Tibial artery (tissue), 4 donors: ENCODE measurements at regions not wholly inside any gene's neighbourhood (a gene's known extent, or its start where the extent isn't known, plus 50 kb on each side); places are given as distances from the start of the nearest gene placed in this dataset.

Experiments
- DNase-seq, 2 donors: peaks; one replicate each; pipeline ENCODE4 v3.0.0-alpha.2; 2019
- H3K27ac ChIP-seq, 2 donors: fragments of 200-600 bp; sonication (generic) in 1 of 2; 1 replicate in 1 of 2; 2 replicates in 1 of 2; pipeline ENCODE4 v1.5.1; 2018 to 2019; ENCODE audit warnings: mild to moderate bottlenecking in 1 of 2
- H3K27me3 ChIP-seq, 2 donors: fragments of 200-600 bp; sonication (generic) in 1 of 2; one replicate each; pipeline versions ENCODE4 v1.5.1 to v1.6.0; 2016 to 2019
- H3K36me3 ChIP-seq, 3 donors: fragments of 200-600 bp; sonication (generic) in 2 of 3; one replicate each; pipeline ENCODE4 v1.5.1; 2016 to 2019; ENCODE audit warnings: mild to moderate bottlenecking in 2 of 3
- H3K4me1 ChIP-seq, 4 donors: fragments of 200-600 bp; sonication (generic) in 2 of 4; 1 replicate in 3 of 4; 2 replicates in 1 of 4; pipeline ENCODE4 v1.5.1; 2016 to 2019
- H3K4me3 ChIP-seq, 2 donors: fragments of 200-600 bp; sonication (generic) in 1 of 2; 1 replicate in 1 of 2; 2 replicates in 1 of 2; pipeline ENCODE4 v1.5.1; 2018 to 2019; ENCODE audit warnings: mild to moderate bottlenecking in 2 of 2
- H3K9me3 ChIP-seq, 3 donors: fragments of 200-600 bp; sonication (generic) in 1 of 3; one replicate each; pipeline ENCODE4 v1.5.1; 2016 to 2019
- intact Hi-C: fragments of 100-400 bp; cut with DNase I; formaldehyde crosslinking; loops from one replicate; pipeline ENCODE4 v1.15.0; 2023; ENCODE audit warnings: low total_unique reads
- TF ChIP-seq, protein P1 (sequence below), 2 experiments: fragments of 200-600 bp in 1 of 2; fragments of 450-650 bp in 1 of 2; IDR thresholded peaks; one replicate each; pipeline ENCODE4 v1.5.1; 2017 to 2019; ENCODE audit warnings: antibody characterized with exemption in 2 of 2, mild to moderate bottlenecking in 1 of 2, moderate library complexity in 1 of 2

- intact Hi-C loops, result no loop called here
These were observed 668.1 kb downstream of the RAPGEF2 start for GRCh38 chr4:159770969-159771368.

GRCh38 chr4:159776961-159777360 lies 674.1 kb downstream of the RAPGEF2 start:
- Histone ChIP-seq H3K36me3 (no peaks in the 10 kb centered on the region), H3K4me3 (no peak overlapping the region), H3K27ac (no peak overlapping the region), H3K27me3 (no peaks in the 10 kb centered on the region), H3K4me1 (no peaks in the 10 kb centered on the region), H3K9me3 (no peaks in the 10 kb centered on the region)
- DNase-seq, result no peak
- TF ChIP-seq, protein P1, sequence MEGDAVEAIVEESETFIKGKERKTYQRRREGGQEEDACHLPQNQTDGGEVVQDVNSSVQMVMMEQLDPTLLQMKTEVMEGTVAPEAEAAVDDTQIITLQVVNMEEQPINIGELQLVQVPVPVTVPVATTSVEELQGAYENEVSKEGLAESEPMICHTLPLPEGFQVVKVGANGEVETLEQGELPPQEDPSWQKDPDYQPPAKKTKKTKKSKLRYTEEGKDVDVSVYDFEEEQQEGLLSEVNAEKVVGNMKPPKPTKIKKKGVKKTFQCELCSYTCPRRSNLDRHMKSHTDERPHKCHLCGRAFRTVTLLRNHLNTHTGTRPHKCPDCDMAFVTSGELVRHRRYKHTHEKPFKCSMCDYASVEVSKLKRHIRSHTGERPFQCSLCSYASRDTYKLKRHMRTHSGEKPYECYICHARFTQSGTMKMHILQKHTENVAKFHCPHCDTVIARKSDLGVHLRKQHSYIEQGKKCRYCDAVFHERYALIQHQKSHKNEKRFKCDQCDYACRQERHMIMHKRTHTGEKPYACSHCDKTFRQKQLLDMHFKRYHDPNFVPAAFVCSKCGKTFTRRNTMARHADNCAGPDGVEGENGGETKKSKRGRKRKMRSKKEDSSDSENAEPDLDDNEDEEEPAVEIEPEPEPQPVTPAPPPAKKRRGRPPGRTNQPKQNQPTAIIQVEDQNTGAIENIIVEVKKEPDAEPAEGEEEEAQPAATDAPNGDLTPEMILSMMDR (IDR thresholded peaks at IDR 0.05), result no peak
- intact Hi-C loops, result no loop called here

More at GRCh38 chr4:159770969-159771368, 668.1 kb downstream of the RAPGEF2 start:
- H3K27me3 ChIP-seq, result no peaks in the 10 kb centered on the region
- TF ChIP-seq, protein P1 (IDR thresholded peaks at IDR 0.05), result no peak
- no peaks in the 10 kb centered on the region for H3K36me3 ChIP-seq
- no peak overlapping the region for H3K27ac ChIP-seq
- H3K4me1 ChIP-seq, result no peaks in the 10 kb centered on the region
- H3K4me3 ChIP-seq, result no peak overlapping the region
- DNase-seq, result no peak
- no peaks in the 10 kb centered on the region for H3K9me3 ChIP-seq

DNA sequence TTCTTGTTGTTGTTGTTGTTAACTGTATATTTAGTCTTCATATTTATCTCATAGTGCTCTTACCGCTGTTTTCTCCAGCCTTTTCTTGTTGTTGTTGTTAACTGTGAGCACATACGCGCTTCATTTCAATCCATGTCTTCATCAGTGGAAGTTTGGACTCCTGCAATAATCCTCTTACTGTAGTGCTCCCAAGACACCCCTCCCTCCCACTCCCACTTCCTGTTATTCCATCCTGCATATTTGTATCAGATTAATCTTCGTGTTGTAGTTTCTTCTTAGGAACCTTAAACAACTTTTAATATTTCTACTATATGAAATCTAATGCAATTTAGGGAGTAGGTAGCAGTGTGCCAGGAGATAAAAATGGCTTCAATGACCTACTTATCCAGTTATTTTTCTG lies 674.8 kb downstream of the RAPGEF2 start:
- no peak overlapping the region for H3K4me3 ChIP-seq
- intact Hi-C loops, result no loop called here
- TF ChIP-seq, protein P1 (IDR thresholded peaks at IDR 0.05), result no peak

DNA sequence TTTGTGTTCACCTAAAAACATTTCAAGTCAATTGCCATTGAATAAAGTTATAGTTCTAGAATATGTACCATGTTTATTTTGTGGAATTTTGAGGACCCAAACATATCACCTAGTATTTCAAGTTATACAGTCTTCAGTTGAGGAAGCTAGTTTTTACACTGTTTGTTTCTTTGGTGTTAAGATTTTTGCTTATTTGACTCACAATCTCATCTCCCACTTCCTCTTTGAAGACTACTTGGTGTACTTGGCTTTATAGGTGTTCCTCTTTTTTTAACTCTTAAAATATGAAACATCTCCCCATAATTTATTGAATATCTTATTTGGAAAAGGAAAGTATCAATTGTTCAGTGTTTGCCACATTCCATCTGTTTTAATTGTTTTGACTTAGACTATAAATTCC lies 675.4 kb downstream of the RAPGEF2 start:
- TF ChIP-seq, protein P1 (IDR thresholded peaks at IDR 0.05), result no peak
- no peak overlapping the region for H3K4me3 ChIP-seq
- intact Hi-C loops, result no loop called here

More for the DNA sequence above, 674.8 kb downstream of the RAPGEF2 start:
- Histone ChIP-seq H3K27me3 (no peaks in the 10 kb centered on the region), H3K4me1 (no peaks in the 10 kb centered on the region), H3K9me3 (no peaks in the 10 kb centered on the region), H3K27ac (no peak overlapping the region), H3K36me3 (no peaks in the 10 kb centered on the region)
- no peak for DNase-seq

DNA sequence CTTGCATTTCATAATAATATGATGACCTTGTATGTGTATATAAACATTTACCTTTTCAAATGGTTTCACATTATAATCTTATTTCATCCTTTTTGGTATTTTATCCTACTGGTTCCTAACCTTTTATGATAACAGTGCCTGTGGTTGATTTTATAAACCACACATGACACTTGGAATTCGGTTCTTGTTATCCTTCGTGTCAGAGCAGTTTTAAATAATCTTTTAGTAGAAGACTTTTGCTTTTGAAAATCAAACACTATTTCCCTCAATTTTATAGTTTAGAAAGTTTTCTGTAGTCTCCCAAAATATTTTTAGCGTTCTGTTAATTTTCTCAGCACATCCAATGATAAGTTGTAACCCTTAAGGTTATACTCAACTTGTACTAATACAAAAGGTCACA lies 676.8 kb downstream of the RAPGEF2 start:
- no peaks in the 10 kb centered on the region for H3K36me3 ChIP-seq
- no peak overlapping the region for H3K4me3 ChIP-seq
- TF ChIP-seq, protein P1 (IDR thresholded peaks at IDR 0.05), result no peak
- no peak for DNase-seq
- intact Hi-C loops, result no loop called here
- no peaks in the 10 kb centered on the region for H3K4me1 ChIP-seq
- no peak overlapping the region for H3K27ac ChIP-seq
- H3K27me3 ChIP-seq, result no peaks in the 10 kb centered on the region
- no peaks in the 10 kb centered on the region for H3K9me3 ChIP-seq

More for the DNA sequence above, 675.4 kb downstream of the RAPGEF2 start:
- Histone ChIP-seq H3K27me3 (no peaks in the 10 kb centered on the region), H3K36me3 (no peaks in the 10 kb centered on the region), H3K9me3 (no peaks in the 10 kb centered on the region), H3K4me1 (no peaks in the 10 kb centered on the region), H3K27ac (no peak overlapping the region)
- DNase-seq, result no peak
